H9 (cell line): ENCODE measurements at regions not wholly inside any gene's neighbourhood (a gene's known extent, or its start where the extent isn't known, plus 50 kb on each side); places are given as distances from the start of the nearest gene placed in this dataset.

Experiments used
- DNase-seq: peaks from one replicate; pipeline ENCODE4 v3.0.0-alpha.2; 2017
- H2AFZ ChIP-seq: one replicate; pipeline ENCODE4 v1.6.1; 2013; ENCODE audit warnings: mild to moderate bottlenecking, low read length, control low read depth, moderate library complexity
- H2AK5ac ChIP-seq: 2 replicates; pipeline ENCODE4 v1.6.1; 2013; ENCODE audit warnings: low read length, control low read depth, mixed read lengths; ENCODE audit not compliant: insufficient read length
- H2BK120ac ChIP-seq: one replicate; pipeline ENCODE4 v1.6.1; 2013; ENCODE audit warnings: low read depth, mild to moderate bottlenecking, low read length, control low read depth, inconsistent platforms; ENCODE audit not compliant: poor library complexity, severe bottlenecking
- H2BK12ac ChIP-seq: 2 replicates; pipeline ENCODE4 v1.6.1; 2013; ENCODE audit warnings: low read length, control low read depth, mixed read lengths, low read depth; ENCODE audit not compliant: insufficient read length
- H2BK15ac ChIP-seq: 2 replicates; pipeline ENCODE4 v1.6.1; 2013; ENCODE audit warnings: low read depth, low read length, control low read depth
- H2BK20ac ChIP-seq: one replicate; pipeline ENCODE4 v1.6.1; 2013; ENCODE audit warnings: low read depth, mild to moderate bottlenecking, low read length, control low read depth, inconsistent platforms; ENCODE audit not compliant: poor library complexity, severe bottlenecking
- H2BK5ac ChIP-seq: 2 replicates; pipeline ENCODE4 v1.6.1; 2013; ENCODE audit warnings: low read length, control low read depth, mixed read lengths; ENCODE audit not compliant: insufficient read length
- H3K14ac ChIP-seq: 2 replicates; pipeline ENCODE4 v1.6.1; 2013; ENCODE audit warnings: low read length, control low read depth; ENCODE audit not compliant: insufficient read depth
- H3K18ac ChIP-seq: 2 replicates; pipeline ENCODE4 v1.6.1; 2013; ENCODE audit warnings: low read depth, mild to moderate bottlenecking, mixed read lengths, low read length, control low read depth; ENCODE audit not compliant: insufficient read length
- H3K23ac ChIP-seq: 2 replicates; pipeline ENCODE4 v1.6.1; 2013; ENCODE audit warnings: low read length, control low read depth, mixed read lengths, low read depth; ENCODE audit not compliant: insufficient read length
- H3K23me2 ChIP-seq: 2 replicates; pipeline ENCODE4 v1.6.1; 2013; ENCODE audit warnings: low read depth, mild to moderate bottlenecking, mixed read lengths, low read length, control low read depth; ENCODE audit not compliant: insufficient read length, poor library complexity, severe bottlenecking
- H3K27ac ChIP-seq: 2 replicates; pipeline ENCODE4 v1.5.1; 2013; ENCODE audit warnings: low read length, control low read depth, mixed read lengths, low read depth; ENCODE audit not compliant: insufficient read length
- H3K27me3 ChIP-seq: 2 replicates; pipeline ENCODE4 v1.6.1; 2013; ENCODE audit warnings: low read length, control low read depth, inconsistent platforms; ENCODE audit not compliant: insufficient read depth
- H3K4ac ChIP-seq: 2 replicates; pipeline ENCODE4 v1.6.1; 2013; ENCODE audit warnings: low read depth, mild to moderate bottlenecking, control low read depth, inconsistent platforms, low read length, moderate library complexity
- H3K4me1 ChIP-seq: 2 replicates; pipeline ENCODE4 v1.6.1; 2013; ENCODE audit warnings: low read length, control low read depth, inconsistent platforms; ENCODE audit not compliant: insufficient read depth
- H3K4me2 ChIP-seq: 2 replicates; pipeline ENCODE4 v1.6.1; 2013; ENCODE audit warnings: low read length, control low read depth, mixed read lengths; ENCODE audit not compliant: insufficient read length, insufficient read depth
- H3K56ac ChIP-seq: 2 replicates; pipeline ENCODE4 v1.6.1; 2013; ENCODE audit warnings: low read depth, mild to moderate bottlenecking, mixed read lengths, low read length, control low read depth; ENCODE audit not compliant: insufficient read length
- H3K79me1 ChIP-seq: 2 replicates; pipeline ENCODE4 v1.6.1; 2013; ENCODE audit warnings: low read depth, mild to moderate bottlenecking, moderate library complexity, low read length, control low read depth, inconsistent platforms; ENCODE audit not compliant: insufficient read depth, poor library complexity, severe bottlenecking
- H3K79me2 ChIP-seq: 2 replicates; pipeline ENCODE4 v1.6.1; 2013; ENCODE audit warnings: low read length, control low read depth, inconsistent platforms; ENCODE audit not compliant: insufficient read depth
- H3K9ac ChIP-seq: 2 replicates; pipeline ENCODE4 v1.6.1; 2013; ENCODE audit warnings: low read length, control low read depth, mixed read lengths; ENCODE audit not compliant: insufficient read length; ENCODE audit errors: extremely low read depth
- H3K9me3 ChIP-seq: one replicate; pipeline ENCODE4 v1.6.1; 2013; ENCODE audit warnings: low read depth, low read length, inconsistent platforms; ENCODE audit not compliant: control insufficient read depth
- H3T11ph ChIP-seq: one replicate; pipeline ENCODE4 v1.6.1; 2013; ENCODE audit warnings: mild to moderate bottlenecking, low read length, control low read depth, inconsistent platforms
- H4K20me1 ChIP-seq: one replicate; pipeline ENCODE4 v1.6.1; 2013; ENCODE audit not compliant: control insufficient read depth, insufficient read length, insufficient read depth
- H4K5ac ChIP-seq: 2 replicates; pipeline ENCODE4 v1.6.1; 2013; ENCODE audit warnings: low read depth, mild to moderate bottlenecking, mixed read lengths, low read length, control low read depth; ENCODE audit not compliant: insufficient read length
- H4K8ac ChIP-seq: replicated peaks from 2 replicates; pipeline ENCODE4 v1.6.1; 2013; ENCODE audit warnings: low read length, control low read depth, mixed read lengths, low read depth; ENCODE audit not compliant: insufficient read length
- H4K91ac ChIP-seq: 2 replicates; pipeline ENCODE4 v1.6.1; 2013; ENCODE audit warnings: low read depth, mild to moderate bottlenecking, moderate library complexity, mixed read lengths, low read length, control low read depth; ENCODE audit not compliant: insufficient read length
- H3K27ac Mint-ChIP-seq, 3 experiments: 2 replicates in 2 of 3; 3 replicates in 1 of 3; pipeline ENCODE4 v1.8.0; 2020 to 2021; ENCODE audit warnings: mixed read lengths in 3 of 3, mild to moderate bottlenecking in 1 of 3, moderate library complexity in 1 of 3
- H3K27me3 Mint-ChIP-seq: 2 replicates; pipeline ENCODE4 v1.8.0; 2021; ENCODE audit warnings: low read depth, mild to moderate bottlenecking, moderate library complexity, mixed read lengths
- H3K36me3 Mint-ChIP-seq, 3 experiments: 2 replicates in 2 of 3; 3 replicates in 1 of 3; pipeline ENCODE4 v1.8.0; 2020 to 2021; ENCODE audit warnings: low read depth in 3 of 3, mixed read lengths in 3 of 3; ENCODE audit not compliant: insufficient read depth in 1 of 3
- H3K4me1 Mint-ChIP-seq, 2 experiments: 2 replicates each; pipeline ENCODE4 v1.8.0; 2020; ENCODE audit warnings: mixed read lengths in 2 of 2
- H3K4me3 Mint-ChIP-seq, 2 experiments: 2 replicates in 1 of 2; 3 replicates in 1 of 2; pipeline ENCODE4 v1.8.0; 2020 to 2021; ENCODE audit warnings: mild to moderate bottlenecking in 2 of 2, mixed read lengths in 2 of 2, moderate library complexity in 1 of 2
- H3K9me3 Mint-ChIP-seq, 2 experiments: 2 replicates in 1 of 2; 3 replicates in 1 of 2; pipeline ENCODE4 v1.8.0; 2020; ENCODE audit warnings: mild to moderate bottlenecking in 2 of 2, mixed read lengths in 2 of 2, moderate library complexity in 1 of 2
- WGBS: extraction: QIAGEN DNeasy Blood & Tissue Kit; methylation state at CpG from one replicate; pipeline ENCODE4 v1.1.7; 2013; ENCODE audit warnings: missing lambda C conversion rate, low lambda C conversion rate, mixed read lengths; ENCODE audit not compliant: insufficient read length; ENCODE audit errors: extremely low coverage; 5-methylcytosine and 5-hydroxymethylcytosine counted together
- TF ChIP-seq, protein P1 (sequence below): fragments of 200-600 bp; sonication (generic); conservative IDR thresholded peaks from 3 replicates; pipeline ENCODE4 v1.8.0; 2021; ENCODE audit warnings: antibody characterized with exemption, mild to moderate bottlenecking

DNA sequence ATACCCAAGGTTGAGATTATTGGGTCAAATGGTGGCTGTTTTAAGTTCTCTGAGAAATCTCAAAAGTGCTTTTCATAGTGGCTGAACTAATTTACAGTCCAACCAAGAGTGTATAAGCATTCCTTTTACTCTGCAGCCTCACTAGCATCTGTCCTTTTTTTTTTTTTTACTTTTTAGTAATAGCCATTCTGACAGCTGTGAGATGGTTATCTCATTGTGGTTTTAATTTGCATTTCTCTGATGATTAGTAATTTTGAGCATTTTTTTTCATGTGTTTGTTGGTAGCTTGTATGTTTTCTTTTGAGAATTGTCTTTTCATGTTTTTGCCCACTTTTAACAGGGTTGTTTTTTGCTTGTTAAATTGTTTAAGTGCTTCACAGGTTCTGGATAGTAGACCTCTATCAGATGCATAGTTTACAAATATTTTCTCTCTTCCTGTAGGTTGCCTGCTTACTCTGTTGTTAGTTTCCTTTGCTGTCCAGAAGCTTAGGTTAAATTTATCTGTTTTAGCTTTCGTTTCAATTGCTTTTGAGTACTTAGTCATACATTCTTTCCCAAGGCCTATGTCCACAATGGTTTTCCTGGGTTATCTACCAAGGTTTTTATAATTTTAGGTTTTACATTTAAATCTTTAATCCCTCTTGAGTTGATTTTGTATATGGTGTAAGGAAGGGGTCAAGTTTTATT lies 881.3 kb upstream of the SEL1L start:
- Histone ChIP-seq H2BK5ac (no peak overlapping the region), H3K27me3 (no peaks in the 10 kb centered on the region), H3K79me2 (no peaks in the 10 kb centered on the region), H4K5ac (no peak overlapping the region), H3K14ac (no peak overlapping the region), H2AFZ (no peak overlapping the region), H3K23me2 (no peaks in the 10 kb centered on the region), H2BK120ac (no peak overlapping the region), H2BK15ac (no peak overlapping the region), H3K9me3 (no peaks in the 10 kb centered on the region), H4K20me1 (no peaks in the 10 kb centered on the region), H4K8ac (no peak overlapping the region), H3K4me1 (no peaks in the 10 kb centered on the region), H2BK12ac (no peak overlapping the region), H3K4ac (no peak overlapping the region), H3K9ac (no peak overlapping the region), H3K23ac (no peak overlapping the region), H3K27ac (no peak overlapping the region), H2BK20ac (no peak overlapping the region), H3K56ac (no peak overlapping the region), H3K79me1 (no peaks in the 10 kb centered on the region), H3K4me2 (no peak overlapping the region), H3K18ac (no peak overlapping the region), H4K91ac (no peak overlapping the region), H3T11ph (no peak overlapping the region), H2AK5ac (no peak overlapping the region)
- peaks cover 0 to 16% (median 5%) of the 10 kb centered on the region in 3 experiments; a peak in 3 of 7 replicates for H3K36me3 Mint-ChIP-seq
- H3K4me1 Mint-ChIP-seq, result peaks cover 17 to 18% of the 10 kb centered on the region in 2 experiments
- H3K27me3 Mint-ChIP-seq, result no peaks in the 10 kb centered on the region
- H3K27ac Mint-ChIP-seq, result no peak overlapping the region
- H3K9me3 Mint-ChIP-seq, result peaks cover 8% of the 10 kb centered on the region in 2 experiments; a peak in 3 of 5 replicates
- no peak overlapping the region for H3K4me3 Mint-ChIP-seq
- no peak for DNase-seq
- no CpG with 5 or more reads among the region's 1 CpG for WGBS
- TF ChIP-seq, protein P1, sequence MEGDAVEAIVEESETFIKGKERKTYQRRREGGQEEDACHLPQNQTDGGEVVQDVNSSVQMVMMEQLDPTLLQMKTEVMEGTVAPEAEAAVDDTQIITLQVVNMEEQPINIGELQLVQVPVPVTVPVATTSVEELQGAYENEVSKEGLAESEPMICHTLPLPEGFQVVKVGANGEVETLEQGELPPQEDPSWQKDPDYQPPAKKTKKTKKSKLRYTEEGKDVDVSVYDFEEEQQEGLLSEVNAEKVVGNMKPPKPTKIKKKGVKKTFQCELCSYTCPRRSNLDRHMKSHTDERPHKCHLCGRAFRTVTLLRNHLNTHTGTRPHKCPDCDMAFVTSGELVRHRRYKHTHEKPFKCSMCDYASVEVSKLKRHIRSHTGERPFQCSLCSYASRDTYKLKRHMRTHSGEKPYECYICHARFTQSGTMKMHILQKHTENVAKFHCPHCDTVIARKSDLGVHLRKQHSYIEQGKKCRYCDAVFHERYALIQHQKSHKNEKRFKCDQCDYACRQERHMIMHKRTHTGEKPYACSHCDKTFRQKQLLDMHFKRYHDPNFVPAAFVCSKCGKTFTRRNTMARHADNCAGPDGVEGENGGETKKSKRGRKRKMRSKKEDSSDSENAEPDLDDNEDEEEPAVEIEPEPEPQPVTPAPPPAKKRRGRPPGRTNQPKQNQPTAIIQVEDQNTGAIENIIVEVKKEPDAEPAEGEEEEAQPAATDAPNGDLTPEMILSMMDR, result no peak
